Fibroblast of peridontal ligament (primary cell): ENCODE measurements at regions not wholly inside any gene's neighbourhood (a gene's known extent, or its start where the extent isn't known, plus 50 kb on each side); places are given as distances from the start of the nearest gene placed in this dataset.
"Not testable (repeated sequence)": the region's sequence is repeated elsewhere in the genome, so short reads cannot be mapped to it uniquely, and the experiment has no call there.

Experiments used
- DNase-seq: peaks from one replicate; pipeline ENCODE4 v3.0.0-alpha.2; 2010; ENCODE audit errors: extremely low read depth

- DNase-seq, result no peak
Observed at GRCh38 chr11:37177721-37178120, 579.7 kb upstream of the RAG2 start.

GRCh38 chr11:37171451-37171850 is 573.4 kb upstream of the RAG2 start:
- no peak for DNase-seq

GRCh38 chr11:37170311-37170710 is 572.3 kb upstream of the RAG2 start:
- no peak for DNase-seq

GRCh38 chr11:37145434-37145833 is 547.4 kb upstream of the RAG2 start:
- DNase-seq, result not testable (repeated sequence)

GRCh38 chr11:37142591-37142990 is 544.6 kb upstream of the RAG2 start:
- no peak for DNase-seq

GRCh38 chr11:37141707-37142106 is 543.7 kb upstream of the RAG2 start:
- DNase-seq, result no peak

- DNase-seq, result not testable (repeated sequence)
Observed at GRCh38 chr11:37135606-37136005, 537.6 kb upstream of the RAG2 start.

- no peak for DNase-seq
Observed at GRCh38 chr11:37134637-37135036, 536.6 kb upstream of the RAG2 start.

GRCh38 chr11:37124384-37124783 is 526.3 kb upstream of the RAG2 start:
- no peak for DNase-seq

- no peak for DNase-seq
Observed at GRCh38 chr11:37115963-37116362, 517.9 kb upstream of the RAG2 start.

- no peak for DNase-seq
Observed at GRCh38 chr11:37110385-37110784, 512.3 kb upstream of the RAG2 start.

- DNase-seq, result no peak
Observed at GRCh38 chr11:37109286-37109585, 511.2 kb upstream of the RAG2 start.

GRCh38 chr11:37108436-37109285 is 510.6 kb upstream of the RAG2 start:
- no peak for DNase-seq

GRCh38 chr11:37107831-37108230 is 509.8 kb upstream of the RAG2 start:
- DNase-seq, result no peak

- no peak for DNase-seq
Observed at GRCh38 chr11:37107415-37107814, 509.4 kb upstream of the RAG2 start.

- no peak for DNase-seq
Observed at GRCh38 chr11:37105427-37105826, 507.4 kb upstream of the RAG2 start.

GRCh38 chr11:37104380-37104779 is 506.3 kb upstream of the RAG2 start:
- no peak for DNase-seq

- DNase-seq, result no peak
Observed at GRCh38 chr11:37100008-37100407, 502.0 kb upstream of the RAG2 start.

GRCh38 chr11:37092487-37092886 is 494.5 kb upstream of the RAG2 start:
- DNase-seq, result no peak

- DNase-seq, result no peak
Observed at GRCh38 chr11:37089439-37089838, 491.4 kb upstream of the RAG2 start.

GRCh38 chr11:37088573-37088910 is 490.5 kb upstream of the RAG2 start:
- no peak for DNase-seq

- DNase-seq, result no peak
Observed at GRCh38 chr11:37087650-37088572, 489.9 kb upstream of the RAG2 start.

- no peak for DNase-seq
Observed at GRCh38 chr11:37078521-37078920, 480.5 kb upstream of the RAG2 start.
